H1 (cell line): ENCODE measurements at regions not wholly inside any gene's neighbourhood (a gene's known extent, or its start where the extent isn't known, plus 50 kb on each side); places are given as distances from the start of the nearest gene placed in this dataset.

ENCODE experiments used
- CTCF ChIA-PET: fragments of 300-600 bp; sonication (Branson Sonifier 250); formaldehyde crosslinking; loops from one replicate; lab custom pipeline; 2021; ENCODE audit not compliant: partially characterized antibody; lab: Charles Lee
- POLR2A ChIA-PET: fragments of 300-600 bp; sonication (Branson Sonifier 250); formaldehyde crosslinking; loops from one replicate; lab custom pipeline; 2021; ENCODE audit warnings: inconsistent platforms; ENCODE audit not compliant: partially characterized antibody; lab: Charles Lee
- DNase-seq, 2 experiments: peaks; one replicate each; pipeline versions ENCODE4 v3.0.0 to v3.0.0-alpha.2; 2010 to 2022; ENCODE audit warnings: low spot score in 2 of 2, low read depth in 1 of 2, mixed read lengths in 1 of 2
- FAIRE-seq: peaks from 2 replicates; lab custom pipeline; 2011; peaks lifted over from hg19 to GRCh38; lab: Jason Lieb, UNC
- H2AFZ ChIP-seq: 2 replicates; pipeline ENCODE4 v1.8.1; 2012; ENCODE audit warnings: low read length, inconsistent platforms
- H2AK5ac ChIP-seq: 2 replicates; pipeline ENCODE4 v1.6.1; 2013; ENCODE audit warnings: low read depth, low read length
- H2BK120ac ChIP-seq: replicated peaks from 2 replicates; pipeline ENCODE3; 2013; ENCODE audit warnings: low read depth, low read length, inconsistent platforms
- H2BK12ac ChIP-seq: 2 replicates; pipeline ENCODE4 v1.6.1; 2013; ENCODE audit warnings: low read depth, low read length
- H2BK15ac ChIP-seq: 2 replicates; pipeline ENCODE4 v1.6.1; 2013; ENCODE audit warnings: low read length
- H2BK20ac ChIP-seq: 2 replicates; pipeline ENCODE4 v1.6.1; 2013; ENCODE audit warnings: low read length
- H2BK5ac ChIP-seq: 2 replicates; pipeline ENCODE4 v1.6.1; 2013; ENCODE audit warnings: low read depth, low read length
- H3K14ac ChIP-seq: 2 replicates; pipeline ENCODE4 v1.6.1; 2013; ENCODE audit warnings: inconsistent platforms; ENCODE audit not compliant: insufficient read length
- H3K18ac ChIP-seq: 2 replicates; pipeline ENCODE4 v1.6.1; 2013; ENCODE audit warnings: low read length; ENCODE audit errors: extremely low read depth
- H3K23ac ChIP-seq: 2 replicates; pipeline ENCODE4 v1.6.1; 2013; ENCODE audit warnings: inconsistent platforms; ENCODE audit not compliant: insufficient read length
- H3K23me2 ChIP-seq: 2 replicates; pipeline ENCODE4 v1.6.1; 2013; ENCODE audit warnings: low read depth, low read length
- H3K27ac ChIP-seq: 2 replicates; pipeline ENCODE4 v1.6.1; 2011; ENCODE audit warnings: low read depth, low read length, inconsistent platforms
- H3K27me3 ChIP-seq, 4 experiments: replicated peaks in 1 of 4; 1 replicate in 1 of 4; 2 replicates in 3 of 4; pipeline versions ENCODE4 v1.6.1 to v1.8.1; 2011 to 2013; ENCODE audit warnings: low read length in 3 of 4, mild to moderate bottlenecking in 3 of 4, inconsistent platforms in 2 of 4, mixed read lengths in 2 of 4, moderate library complexity in 1 of 4; ENCODE audit not compliant: control insufficient read depth in 3 of 4, insufficient read depth in 3 of 4; ENCODE audit errors: extremely low read depth in 1 of 4
- H3K36me3 ChIP-seq, 4 experiments: 2 replicates each; pipeline versions ENCODE4 v1.6.1 to v1.8.1; 2011 to 2013; ENCODE audit warnings: mild to moderate bottlenecking in 4 of 4, low read length in 3 of 4, moderate library complexity in 2 of 4, control low read depth in 1 of 4, inconsistent platforms in 1 of 4; ENCODE audit not compliant: insufficient read depth in 4 of 4, control insufficient read depth in 2 of 4
- H3K4ac ChIP-seq: replicated peaks from 2 replicates; pipeline ENCODE3; 2013; ENCODE audit warnings: low read length, low read depth, mixed read lengths, inconsistent platforms; ENCODE audit not compliant: insufficient read length
- H3K4me1 ChIP-seq, 4 experiments: replicated peaks in 1 of 4; 1 replicate in 1 of 4; 2 replicates in 3 of 4; pipeline versions ENCODE4 v1.6.1 to v1.8.1; 2011 to 2013; ENCODE audit warnings: low read length in 3 of 4, inconsistent platforms in 2 of 4, mixed read lengths in 1 of 4; ENCODE audit not compliant: insufficient read depth in 4 of 4, control insufficient read depth in 3 of 4
- H3K4me2 ChIP-seq, 2 experiments: 2 replicates each; pipeline versions ENCODE4 v1.6.1 to v1.8.1; 2011 to 2013; ENCODE audit warnings: low read depth in 2 of 2, low read length in 2 of 2, control low read depth in 1 of 2, inconsistent platforms in 1 of 2, mild to moderate bottlenecking in 1 of 2; ENCODE audit not compliant: insufficient read depth in 1 of 2
- H3K4me3 ChIP-seq, 4 experiments: fragments of 200-600, 300-600 bp in 1 of 4; sonication (generic), shearing (Covaris generic), sonication (Bioruptor Twin) in 1 of 4; 2 replicates each; pipeline versions ENCODE4 v1.5.1 to v1.8.1; 2011 to 2016; ENCODE audit warnings: low read length in 4 of 4, low read depth in 3 of 4, control low read depth in 2 of 4, inconsistent platforms in 2 of 4, mild to moderate bottlenecking in 2 of 4, mixed read lengths in 1 of 4, moderate library complexity in 1 of 4; ENCODE audit not compliant: insufficient read depth in 2 of 4; ENCODE audit errors: extremely low read depth in 1 of 4
- H3K56ac ChIP-seq: replicated peaks from 2 replicates; pipeline ENCODE3; 2013; ENCODE audit warnings: low read depth, mild to moderate bottlenecking, mixed read lengths, low read length, inconsistent platforms; ENCODE audit not compliant: insufficient read length
- H3K79me1 ChIP-seq: 2 replicates; pipeline ENCODE4 v1.6.1; 2013; ENCODE audit warnings: low read depth, low read length, control low read depth
- H3K79me2 ChIP-seq, 2 experiments: 2 replicates each; pipeline versions ENCODE4 v1.6.1 to v1.8.1; 2012 to 2013; ENCODE audit warnings: low read length in 2 of 2, mild to moderate bottlenecking in 2 of 2, inconsistent platforms in 1 of 2; ENCODE audit not compliant: insufficient read depth in 2 of 2, control insufficient read depth in 1 of 2
- H3K9ac ChIP-seq, 4 experiments: replicated peaks in 1 of 4; 1 replicate in 1 of 4; 2 replicates in 3 of 4; pipeline versions ENCODE4 v1.6.1 to v1.8.1; 2011 to 2013; ENCODE audit warnings: low read depth in 3 of 4, low read length in 3 of 4, control low read depth in 2 of 4, mild to moderate bottlenecking in 2 of 4, moderate library complexity in 2 of 4, inconsistent platforms in 1 of 4; ENCODE audit errors: extremely low read depth in 1 of 4
- H3K9me3 ChIP-seq, 2 experiments: 2 replicates each; pipeline versions ENCODE4 v1.6.1 to v1.8.1; 2012 to 2013; ENCODE audit warnings: mild to moderate bottlenecking in 2 of 2, moderate library complexity in 2 of 2, control low read depth in 1 of 2, inconsistent platforms in 1 of 2, low read depth in 1 of 2, low read length in 1 of 2, mixed read lengths in 1 of 2; ENCODE audit not compliant: insufficient read depth in 2 of 2
- H4K20me1 ChIP-seq, 2 experiments: replicated peaks in 1 of 2; 2 replicates each; pipeline versions ENCODE3 to v1.8.1; 2011 to 2013; ENCODE audit warnings: inconsistent platforms in 2 of 2, low read length in 2 of 2, mild to moderate bottlenecking in 1 of 2; ENCODE audit not compliant: insufficient read depth in 2 of 2, control insufficient read depth in 1 of 2
- H4K5ac ChIP-seq: 2 replicates; pipeline ENCODE4 v1.6.1; 2013; ENCODE audit warnings: low read length, low read depth, mixed read lengths, inconsistent platforms; ENCODE audit not compliant: insufficient read length
- H4K8ac ChIP-seq: 2 replicates; pipeline ENCODE4 v1.8.0; 2013; ENCODE audit warnings: mild to moderate bottlenecking, moderate library complexity, low read length, inconsistent platforms; ENCODE audit not compliant: insufficient read depth; ENCODE audit errors: extremely low read depth
- H4K91ac ChIP-seq: replicated peaks from 2 replicates; pipeline ENCODE3; 2013; ENCODE audit warnings: low read length, mixed read lengths, inconsistent platforms; ENCODE audit not compliant: insufficient read length
- CHD2 ChIP-seq: IDR thresholded peaks from 2 replicates; pipeline ENCODE4 v1.6.1; 2012; ENCODE audit warnings: low read length, improper control_type of control experiment
- JUN ChIP-seq: IDR thresholded peaks from 2 replicates; pipeline ENCODE4 v1.6.1; 2011; ENCODE audit warnings: low read depth, mild to moderate bottlenecking, improper control_type of control experiment, low read length
- SP4 ChIP-seq: IDR thresholded peaks from 2 replicates; pipeline ENCODE4 v1.6.1; 2012; ENCODE audit warnings: low read length, inconsistent platforms
- TAF7 ChIP-seq: optimal IDR thresholded peaks from 2 replicates; pipeline ENCODE3; 2011; ENCODE audit warnings: low read depth, mild to moderate bottlenecking, inconsistent platforms, low read length, moderate library complexity, borderline replicate concordance
- WGBS, 2 experiments: shearing (Covaris generic) in 1 of 2; methylation state at CpG; one replicate each; pipeline versions ENCODE4 v1.1.6 to v1.1.7; 2013 to 2015; ENCODE audit warnings: low lambda C conversion rate in 2 of 2, mixed read lengths in 2 of 2, inconsistent platforms in 1 of 2, low coverage in 1 of 2, missing lambda C conversion rate in 1 of 2; ENCODE audit not compliant: insufficient replicate concordance in 2 of 2, insufficient coverage in 1 of 2, insufficient read length in 1 of 2; ENCODE audit errors: extremely low coverage in 1 of 2, missing lambda C conversion rate in 1 of 2; 5-methylcytosine and 5-hydroxymethylcytosine counted together

- Histone ChIP-seq H3K23ac (no peak overlapping the region), H3K4ac (no peak overlapping the region), H4K20me1 (no peaks in the 10 kb centered on the region), H3K36me3 (no peaks in the 10 kb centered on the region), H2BK20ac (no peak overlapping the region), H2BK15ac (no peak overlapping the region), H3K56ac (no peak overlapping the region), H3K9me3 (no peaks in the 10 kb centered on the region), H3K79me1 (no peaks in the 10 kb centered on the region), H3K14ac (no peak overlapping the region), H3K4me3 (no peak overlapping the region; a peak in 1 of 8 replicates), H3K27ac (no peak overlapping the region), H4K91ac (no peak overlapping the region), H3K4me1 (peaks cover 0 to 7% (median 3%) of the 10 kb centered on the region in 4 experiments; a peak in 4 of 7 replicates), H3K4me2 (no peak overlapping the region), H3K27me3 (no peaks in the 10 kb centered on the region), H3K79me2 (no peaks in the 10 kb centered on the region), H2AFZ (no peak overlapping the region), H2BK5ac (no peak overlapping the region), H3K18ac (no peak overlapping the region), H4K5ac (no peak overlapping the region), H3K23me2 (no peaks in the 10 kb centered on the region), H3K9ac (no peak overlapping the region), H2BK120ac (no peak overlapping the region), H4K8ac (no peak overlapping the region), H2AK5ac (no peak overlapping the region), H2BK12ac (no peak overlapping the region)
- no peak for FAIRE-seq
- ChIA-PET POLR2A (no interaction called here), CTCF (interaction anchor here (0.7 kb wide), 1 partner anchor 1922 kb away, joined by 3 read pairs; no protein-coding TSS in a partner anchor)
- WGBS, 2 experiments = 65% methylated on average over 7 of the region's 7 CpGs; no CpG with 5 or more reads in 1 of the 2 experiments
- TF ChIP-seq JUN (no peak), TAF7 (no peak), CHD2 (no peak), SP4 (no peak)
- DNase-seq = no peak
Measured at GRCh38 chr21:28738882-28739281, 253.8 kb downstream of the LTN1 start.
